T-helper 1 cell treated with Interleukin-12 subunit alpha and Interleukin-12 subunit beta and Interleukin-4 antibody, amounts not matched to agents 30 ng/mL and 1 ng/mL, for 36 hours (primary cell): ENCODE measurements at regions not wholly inside any gene's neighbourhood (a gene's known extent, or its start where the extent isn't known, plus 50 kb on each side); places are given as distances from the start of the nearest gene placed in this dataset.

Experiments used
- intact Hi-C: fragments of 100-400 bp; cut with micrococcal nuclease; formaldehyde crosslinking; loops from one replicate; pipeline ENCODE4 v1.15.1; 2024

- intact Hi-C loops: no loop called here
Observed at GRCh38 chr20:19077370-19078220, 134.8 kb upstream of the SLC24A3 start.

DNA sequence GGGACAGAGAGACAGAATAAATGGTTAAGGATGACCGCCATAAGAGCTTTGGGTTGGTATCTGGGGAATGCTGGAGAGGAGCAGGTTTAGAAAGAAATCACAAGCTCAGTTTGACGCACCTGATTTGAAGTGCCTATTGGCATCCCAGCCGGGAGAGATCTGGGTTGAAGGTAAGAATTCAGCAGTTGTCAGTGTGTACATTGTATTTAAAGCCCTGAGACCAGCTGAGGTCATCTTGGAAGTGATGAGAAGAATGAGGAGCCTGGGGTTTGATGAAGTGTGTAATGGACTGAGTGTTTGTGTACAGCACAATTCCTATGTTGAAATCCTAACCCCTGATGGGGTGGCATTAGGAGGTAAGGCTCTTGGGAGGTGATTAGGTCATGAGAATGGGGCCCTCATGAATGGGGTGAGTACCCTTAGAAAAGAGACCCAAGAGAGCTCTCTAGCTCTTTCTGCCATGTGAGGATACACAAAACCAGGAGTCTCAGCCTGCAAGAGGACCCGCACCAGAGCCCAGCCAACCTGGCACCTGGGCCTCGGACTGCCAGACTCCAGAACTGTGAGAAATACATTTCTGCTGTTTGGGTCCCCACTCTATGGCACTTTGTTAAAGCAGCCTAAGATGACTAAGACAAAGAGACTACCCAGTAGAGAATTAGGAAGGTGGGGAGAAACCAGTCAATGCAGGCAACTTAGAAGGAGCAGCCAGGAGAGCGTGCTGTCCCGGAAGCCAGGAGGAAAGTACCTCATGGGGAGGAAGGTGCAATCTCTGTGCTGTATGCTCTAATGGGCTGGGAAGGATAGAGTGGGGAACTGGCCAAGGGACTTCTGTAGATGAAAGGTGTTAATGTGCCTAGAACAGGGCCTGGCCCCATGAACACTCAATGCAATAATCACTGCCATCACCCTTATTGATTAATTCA lies 133.7 kb upstream of the SLC24A3 start:
- intact Hi-C loops: no loop called here

GRCh38 chr20:19079536-19080299 lies 132.7 kb upstream of the SLC24A3 start:
- intact Hi-C loops: no loop called here

- intact Hi-C loops: no loop called here
Observed at GRCh38 chr20:19081937-19082336, 130.5 kb upstream of the SLC24A3 start.

DNA sequence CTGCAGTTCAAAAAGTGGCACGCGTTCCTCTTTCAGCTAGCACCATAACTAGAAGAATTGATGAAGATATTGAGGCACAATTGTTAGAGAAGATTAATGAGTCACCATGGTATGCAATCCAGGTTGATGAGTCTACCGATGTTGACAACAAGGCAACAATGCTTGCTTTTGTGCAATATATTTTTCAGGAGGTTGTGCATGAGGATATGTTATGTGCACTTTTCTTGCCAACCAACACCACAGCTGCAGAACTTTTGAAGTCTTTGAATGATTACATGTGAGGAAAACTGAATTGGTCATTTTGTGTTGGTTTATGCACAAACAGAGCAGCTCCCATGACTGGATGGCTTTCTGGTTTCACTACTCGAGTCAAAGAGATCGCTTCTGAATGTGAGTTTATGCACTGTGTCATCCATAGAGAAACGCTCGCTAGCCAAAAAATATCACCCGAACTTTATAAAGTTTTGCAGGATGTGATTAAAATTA lies 129.3 kb upstream of the SLC24A3 start:
- intact Hi-C loops: no loop called here

- intact Hi-C loops: no loop called here
Observed at GRCh38 chr20:19090332-19090731, 122.1 kb upstream of the SLC24A3 start.

DNA sequence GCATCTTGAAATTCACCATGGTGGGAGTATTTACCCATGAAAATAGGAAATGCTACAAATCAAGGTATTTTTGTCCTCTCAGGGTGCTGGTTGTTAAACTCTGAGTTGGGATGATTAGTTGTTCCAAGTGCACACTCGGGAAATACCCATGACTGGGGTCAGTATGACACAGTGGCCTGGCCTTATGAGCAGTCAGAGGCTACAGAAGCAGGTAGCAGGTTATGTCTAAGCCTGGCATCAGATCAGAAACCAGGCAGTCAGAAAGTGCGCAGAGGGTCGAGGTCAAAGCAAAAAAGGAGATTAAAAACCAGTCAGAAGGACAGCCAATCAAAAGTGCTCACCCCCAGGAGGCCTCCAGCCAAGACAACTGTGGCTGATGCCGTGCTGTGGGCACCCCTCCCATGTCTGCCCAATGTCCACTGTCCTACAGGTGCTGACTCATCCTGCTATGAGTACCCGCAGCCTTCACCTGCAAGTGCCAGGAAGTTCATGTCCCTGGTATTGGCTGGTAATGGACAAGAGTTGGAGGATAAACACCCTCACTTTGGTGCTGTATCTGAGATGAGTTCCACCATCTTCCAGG lies 117.4 kb upstream of the SLC24A3 start:
- intact Hi-C loops: no loop called here

GRCh38 chr20:19095762-19096161 lies 116.7 kb upstream of the SLC24A3 start:
- intact Hi-C loops: no loop called here

- intact Hi-C loops: no loop called here
Observed at GRCh38 chr20:19096843-19097242, 115.6 kb upstream of the SLC24A3 start.

DNA sequence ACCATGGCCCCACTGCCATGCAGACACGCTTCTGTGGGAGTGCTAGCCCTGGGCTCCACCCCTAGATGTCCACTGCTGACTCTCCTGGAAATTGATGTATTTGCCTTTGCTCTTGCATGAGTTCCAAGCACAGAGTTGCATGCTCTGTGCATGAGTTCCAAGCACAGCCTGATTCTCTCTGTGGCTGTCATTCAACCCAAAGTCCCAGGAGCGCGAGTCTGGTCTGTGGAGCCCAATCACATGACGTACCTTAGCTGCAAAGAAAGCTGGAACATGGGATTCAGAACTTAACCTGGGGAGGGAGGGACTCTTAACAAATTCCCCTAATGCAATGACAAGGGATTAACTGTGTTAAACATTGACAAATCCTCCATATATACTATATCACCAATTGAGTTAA lies 114.3 kb upstream of the SLC24A3 start:
- intact Hi-C loops: no loop called here

DNA sequence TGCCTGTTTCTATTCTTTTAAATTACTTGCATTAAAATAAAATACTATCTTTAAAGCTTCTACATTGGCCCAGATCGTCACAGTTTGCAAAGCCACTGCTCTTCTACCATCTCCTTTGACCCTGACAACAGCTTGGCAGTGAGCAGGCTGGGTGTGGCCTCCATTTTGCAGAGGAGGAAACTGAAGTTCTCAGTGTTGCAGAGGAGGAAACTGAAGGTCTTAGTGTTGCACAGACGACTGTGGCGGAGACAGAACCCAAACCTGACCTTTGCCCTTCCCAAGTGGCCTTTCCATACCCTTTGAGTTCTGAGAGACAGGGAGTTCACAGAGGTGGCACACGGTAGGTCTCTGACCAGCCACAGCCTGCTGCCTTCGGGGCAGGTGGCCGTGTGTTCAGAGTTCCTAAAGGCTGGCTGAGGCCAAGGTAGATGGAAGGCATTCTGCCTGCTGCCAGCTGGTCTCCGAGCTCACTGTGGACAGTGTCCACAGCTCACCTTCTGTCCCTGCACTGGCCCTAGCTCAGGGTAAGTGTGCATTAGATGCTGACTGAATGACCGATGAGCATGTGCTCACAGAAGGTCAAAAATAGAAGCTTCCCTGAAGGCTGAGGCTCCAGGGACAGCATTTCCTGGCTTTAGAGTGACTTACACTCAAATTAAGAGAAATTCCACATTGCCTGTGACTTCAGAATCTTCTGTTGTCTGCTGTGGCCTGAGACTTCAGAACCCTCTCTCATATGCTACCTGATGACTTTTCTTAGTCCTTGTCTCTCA lies 113.5 kb upstream of the SLC24A3 start:
- intact Hi-C loops: no loop called here

GRCh38 chr20:19099596-19100545 lies 112.6 kb upstream of the SLC24A3 start:
- intact Hi-C loops: no loop called here

DNA sequence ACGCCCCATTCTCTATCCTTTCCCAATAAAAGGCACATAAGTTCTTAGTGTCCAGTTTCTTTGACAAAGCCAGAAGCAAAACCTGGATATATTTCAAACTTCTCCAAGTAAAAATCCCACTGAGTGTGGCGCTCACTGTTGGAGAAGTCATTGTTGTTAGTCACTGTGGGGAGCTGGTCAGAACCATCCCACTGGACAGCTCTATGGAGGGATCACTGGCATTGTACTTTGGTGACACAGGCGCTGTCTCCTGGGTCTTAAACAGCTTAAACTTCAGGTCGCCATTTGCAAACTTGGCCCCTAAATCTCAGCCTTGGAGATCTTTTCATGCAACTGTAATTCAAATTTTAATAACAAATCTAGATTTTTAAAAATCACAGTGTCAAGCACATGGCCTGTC lies 111.5 kb upstream of the SLC24A3 start:
- intact Hi-C loops: no loop called here

DNA sequence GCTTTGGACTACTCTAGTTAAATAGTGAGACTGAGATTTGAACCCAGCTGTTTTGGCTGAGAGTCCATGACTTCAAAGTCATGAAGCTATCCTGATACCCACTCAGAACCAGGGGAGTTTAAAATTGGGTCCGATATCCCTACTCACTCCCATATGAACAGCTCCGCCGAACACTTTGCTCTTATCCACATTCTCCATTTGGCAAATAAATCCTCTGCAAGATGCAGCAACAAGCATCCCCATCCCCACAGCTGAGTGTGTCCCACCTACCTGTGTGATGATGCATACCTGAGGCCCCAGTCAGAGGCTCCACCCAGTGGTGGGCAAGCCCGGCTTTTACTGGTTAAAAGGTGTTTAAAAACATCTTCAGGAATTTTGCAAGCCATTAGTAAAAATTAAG lies 108.3 kb upstream of the SLC24A3 start:
- intact Hi-C loops: no loop called here

GRCh38 chr20:19108155-19108554 lies 104.3 kb upstream of the SLC24A3 start:
- intact Hi-C loops: no loop called here

DNA sequence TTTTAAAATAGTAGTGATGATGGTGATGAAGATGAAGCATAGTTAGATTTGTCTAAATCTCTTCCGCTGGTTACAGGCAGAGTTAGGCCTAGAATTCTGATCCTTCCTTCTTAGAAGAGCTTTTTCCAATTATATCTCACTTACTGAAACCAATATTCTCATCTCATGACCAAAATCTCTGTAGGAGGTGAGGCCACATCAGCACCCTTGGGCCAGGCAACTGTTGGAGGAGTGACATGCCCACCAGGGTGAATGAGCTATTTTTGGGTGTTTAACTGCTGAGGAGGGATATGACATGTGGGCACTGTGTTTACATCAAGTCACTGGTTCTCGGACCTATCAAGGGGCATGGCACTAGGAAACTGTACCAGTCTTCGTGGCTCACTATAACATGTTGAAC lies 102.2 kb upstream of the SLC24A3 start:
- intact Hi-C loops: no loop called here

- intact Hi-C loops: no loop called here
Observed at GRCh38 chr20:19110881-19111460, 101.5 kb upstream of the SLC24A3 start.

- intact Hi-C loops: no loop called here
Observed at GRCh38 chr20:19112828-19113227, 99.6 kb upstream of the SLC24A3 start.
